HG03095 (cell line): ENCODE measurements at regions not wholly inside any gene's neighbourhood (a gene's known extent, or its start where the extent isn't known, plus 50 kb on each side); places are given as distances from the start of the nearest gene placed in this dataset.

Experiments used
- ATAC-seq: cut with Tn5 transposase; IDR thresholded peaks from one replicate; pipeline ENCODE4 v1.9.1; 2021; ENCODE audit warnings: moderate library complexity; ENCODE audit not compliant: unreplicated experiment

DNA sequence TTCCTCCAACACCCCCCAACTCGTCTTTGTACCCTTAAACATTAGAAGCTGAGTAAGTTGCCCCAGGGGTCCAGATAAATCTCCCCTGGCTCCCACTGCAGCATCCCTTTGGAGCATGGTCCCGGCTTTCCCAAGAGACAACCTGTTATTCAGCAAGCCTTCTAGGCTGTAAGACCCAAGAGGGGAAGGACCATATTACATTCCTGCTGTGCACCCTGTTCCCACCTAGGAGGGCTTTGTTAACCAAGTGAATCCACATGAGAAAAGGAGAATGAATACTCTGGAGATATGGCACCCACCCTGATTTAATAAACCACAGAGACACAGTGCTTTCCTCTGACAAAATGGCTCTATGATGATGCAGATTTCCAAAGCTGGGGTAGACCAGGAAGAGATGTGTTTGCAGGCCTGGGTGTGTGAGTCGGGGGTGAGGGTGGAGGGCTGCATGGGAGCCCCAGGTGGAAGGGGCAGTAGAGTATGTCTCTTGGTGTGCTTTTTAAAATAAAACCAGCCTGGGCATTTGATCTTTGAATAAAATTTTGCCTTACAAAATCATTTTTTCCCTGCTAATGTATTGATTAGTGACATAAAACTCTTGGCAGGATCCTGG, 325.2 kb downstream of the DRD1 start:
- no peak for ATAC-seq

GRCh38 chr5:175116466-175117048, 327.4 kb downstream of the DRD1 start:
- ATAC-seq: no peak

- no peak for ATAC-seq
Observed at GRCh38 chr5:175115831-175116230, 328.2 kb downstream of the DRD1 start.

GRCh38 chr5:175113947-175114346, 330.0 kb downstream of the DRD1 start:
- no peak for ATAC-seq

GRCh38 chr5:175109058-175109755, 334.8 kb downstream of the DRD1 start:
- no peak for ATAC-seq

DNA sequence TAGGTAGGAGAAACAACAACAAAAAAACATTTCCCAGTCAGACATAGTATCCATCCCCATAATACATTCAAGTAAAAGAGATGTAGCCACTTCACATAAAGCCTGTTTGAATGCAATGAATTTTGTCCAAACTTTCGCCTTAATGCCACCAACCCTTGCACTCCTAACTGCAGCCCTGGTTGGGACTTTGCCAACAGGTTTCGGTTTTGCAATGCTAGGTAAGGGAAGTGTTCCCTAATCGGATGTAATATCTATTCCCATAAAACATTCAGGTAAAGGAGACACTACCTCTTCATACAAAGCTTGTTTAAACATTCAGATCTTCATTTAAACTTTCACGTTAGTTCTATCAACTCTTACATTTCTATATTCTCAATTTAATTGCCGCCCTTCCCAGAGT, 336.1 kb downstream of the DRD1 start:
- ATAC-seq: no peak

GRCh38 chr5:175107028-175107588, 336.9 kb downstream of the DRD1 start:
- no peak for ATAC-seq

GRCh38 chr5:175104677-175105076, 339.3 kb downstream of the DRD1 start:
- ATAC-seq: no peak

GRCh38 chr5:175103746-175104145, 340.2 kb downstream of the DRD1 start:
- no peak for ATAC-seq

GRCh38 chr5:175102717-175103116, 341.3 kb downstream of the DRD1 start:
- ATAC-seq: no peak

DNA sequence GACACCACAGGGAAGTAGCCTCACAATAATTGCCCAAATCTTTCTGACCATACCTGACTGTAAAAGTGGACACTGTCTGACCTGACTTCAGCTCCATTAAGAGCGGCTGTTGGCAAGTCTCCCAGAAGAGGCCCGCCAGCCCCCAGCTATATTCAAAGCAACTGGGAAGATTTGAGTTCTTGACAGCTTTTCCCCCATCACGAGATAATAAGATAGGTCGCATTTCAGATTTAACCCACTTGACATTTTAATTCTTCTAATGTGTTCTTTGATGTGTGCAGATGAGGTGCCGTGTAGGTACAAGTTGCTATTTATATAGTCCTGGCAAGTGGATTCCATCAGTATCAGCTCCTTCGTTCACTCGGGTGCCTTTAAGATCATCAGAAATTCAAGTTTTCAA, 345.7 kb downstream of the DRD1 start:
- no peak for ATAC-seq

DNA sequence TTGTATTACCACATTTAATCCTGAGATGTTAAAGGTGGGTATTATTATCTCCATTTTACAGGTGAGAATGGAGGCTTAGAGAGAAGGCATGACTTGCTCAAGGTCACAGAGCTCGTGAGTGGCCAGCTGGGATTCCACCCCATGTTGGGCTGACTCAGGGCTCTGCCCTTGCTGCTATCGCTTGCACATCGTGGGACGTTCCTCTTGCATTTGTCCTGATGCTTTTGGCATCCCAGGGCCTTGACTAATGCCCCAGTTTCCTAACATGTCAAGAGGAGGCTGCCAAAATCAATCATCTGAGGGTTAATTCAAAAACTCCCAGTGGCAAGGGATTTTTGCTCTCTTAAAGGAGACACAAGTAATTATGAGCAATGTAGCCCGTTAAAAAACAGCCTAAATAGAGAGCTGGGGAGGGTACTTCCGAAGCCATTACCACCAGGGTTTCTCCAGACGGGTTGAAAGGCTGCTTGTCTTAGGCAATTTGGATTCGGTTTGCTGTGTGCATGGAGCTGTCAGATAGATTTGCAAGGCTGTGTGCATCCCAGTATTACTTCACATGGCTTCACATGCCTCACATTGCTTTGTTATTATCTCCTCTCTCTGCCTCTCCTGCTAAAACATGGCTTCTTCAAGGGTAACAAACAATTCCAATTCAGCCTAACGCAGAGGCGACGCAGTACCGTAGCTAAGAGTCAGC, 347.4 kb downstream of the DRD1 start:
- ATAC-seq: no peak

GRCh38 chr5:175094461-175094860, 349.5 kb downstream of the DRD1 start:
- ATAC-seq: no peak

DNA sequence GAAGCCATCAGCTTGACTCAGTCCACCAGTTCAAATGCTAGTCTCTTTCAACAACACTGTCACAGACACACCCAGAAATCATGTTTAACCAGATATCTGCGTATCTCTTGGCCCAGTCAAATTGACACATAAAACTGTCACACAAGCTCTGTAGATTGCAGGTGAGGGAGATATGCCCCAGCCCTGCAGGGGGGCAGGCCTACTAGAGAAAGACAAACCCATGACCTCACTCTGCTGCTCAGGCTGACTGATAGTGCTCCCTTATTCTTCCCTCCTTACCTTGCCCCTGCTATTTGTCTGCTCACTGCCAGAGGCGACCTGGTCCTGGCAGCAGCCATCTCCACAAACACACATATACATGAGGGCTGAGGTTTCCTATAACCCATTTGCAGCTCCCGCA, 351.3 kb downstream of the DRD1 start:
- ATAC-seq: no peak

DNA sequence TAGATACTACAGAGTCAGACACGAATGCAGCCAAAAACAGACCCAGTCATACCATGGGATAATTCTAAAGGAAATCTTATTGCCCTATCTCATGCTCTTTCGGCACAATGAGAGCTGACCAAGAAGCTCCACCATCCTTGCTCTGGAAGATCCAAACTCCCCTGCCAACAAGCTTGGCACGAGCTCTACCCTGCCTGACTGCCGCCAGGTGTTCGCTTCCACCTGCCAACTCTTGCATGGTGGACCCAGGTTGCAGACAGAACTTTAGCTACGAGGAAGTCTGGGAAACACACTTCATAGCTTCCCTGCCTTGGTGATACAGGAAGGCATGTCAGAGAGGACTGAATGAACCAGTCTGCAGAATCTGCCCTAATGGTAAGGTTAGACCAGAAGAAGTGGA, 355.0 kb downstream of the DRD1 start:
- ATAC-seq: no peak

DNA sequence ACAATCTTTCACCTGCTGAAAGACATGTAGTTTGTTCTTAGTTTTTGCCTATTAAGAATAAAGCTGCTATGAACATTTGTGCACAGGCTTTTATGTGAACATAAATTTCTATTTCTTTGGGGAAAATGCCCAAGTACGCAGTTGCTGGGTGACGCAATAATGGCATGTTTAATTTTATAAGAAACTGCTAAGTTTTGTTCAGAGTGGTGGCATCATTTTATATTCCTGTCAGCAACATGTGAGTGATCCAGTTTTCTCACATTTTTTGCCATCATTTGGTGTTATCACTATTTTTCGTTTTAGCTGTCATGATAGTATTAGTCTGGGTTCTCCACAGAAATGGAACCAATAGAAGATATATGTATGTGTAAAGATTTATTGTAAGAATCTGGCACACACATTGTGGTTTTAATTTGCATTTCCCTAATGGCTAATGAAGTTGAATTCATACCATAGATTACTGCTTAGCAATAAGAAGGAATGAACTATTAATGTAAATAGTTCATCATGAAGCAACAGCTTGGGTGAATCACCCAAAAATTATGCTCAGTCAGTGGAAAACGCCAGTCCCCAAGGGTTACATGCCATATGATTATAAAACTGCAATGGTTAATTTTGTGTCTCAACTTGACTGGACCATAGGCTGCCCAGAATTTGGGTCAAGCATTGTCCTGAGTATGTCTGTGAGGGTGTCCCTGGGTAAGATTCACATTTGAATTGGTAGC, 358.6 kb downstream of the MSX2 start:
- ATAC-seq: no peak

GRCh38 chr5:175082346-175082745, 358.0 kb downstream of the MSX2 start:
- no peak for ATAC-seq

DNA sequence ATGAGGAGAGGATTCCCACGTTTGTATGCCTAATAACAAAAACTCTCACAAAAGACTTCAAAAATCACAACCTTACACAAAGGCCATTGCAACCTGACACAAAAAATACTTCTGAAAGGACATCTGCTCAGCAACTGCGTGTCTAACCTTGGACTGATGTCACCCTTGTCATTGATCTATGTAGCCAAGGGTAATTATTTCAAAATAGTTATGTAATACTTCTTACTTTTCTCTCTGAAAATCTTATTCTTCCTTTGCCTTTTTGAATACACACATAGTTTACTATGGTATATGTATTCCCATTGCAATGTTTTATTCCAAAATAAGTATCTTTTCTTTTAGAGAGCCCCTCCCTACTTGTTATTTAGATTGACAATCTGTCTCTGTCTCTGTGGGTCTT, 355.3 kb downstream of the MSX2 start:
- no peak for ATAC-seq

GRCh38 chr5:175070283-175070682, 345.9 kb downstream of the MSX2 start:
- ATAC-seq: no peak

- ATAC-seq: no peak
Observed at GRCh38 chr5:175060257-175060656, 335.9 kb downstream of the MSX2 start.

GRCh38 chr5:175059687-175060211, 335.4 kb downstream of the MSX2 start:
- ATAC-seq: no peak
